Endothelial cell of umbilical vein (primary cell): ENCODE measurements at regions not wholly inside any gene's neighbourhood (a gene's known extent, or its start where the extent isn't known, plus 50 kb on each side); places are given as distances from the start of the nearest gene placed in this dataset.

Experiments
- BruUV-seq: library from RNA; stranded (reverse); fragments of 400-500 nt; replicated peaks from 2 replicates; lab custom pipeline; 2021; lab: Mats Ljungman, UMichigan
- CTCF ChIA-PET: fragments of 300-600, 350-600 bp; sonication (Branson Sonifier 250); formaldehyde crosslinking; loops from one replicate; lab custom pipeline; 2021; ENCODE audit warnings: antibody characterized with exemption, inconsistent platforms; lab: Charles Lee
- POLR2A ChIA-PET: fragments of 300-600, 350-600 bp; sonication (Branson Sonifier 250); formaldehyde crosslinking; loops from one replicate; lab custom pipeline; 2021; ENCODE audit warnings: antibody characterized with exemption, inconsistent platforms; lab: Charles Lee
- DNase-seq: peaks from one replicate; pipeline ENCODE4 v3.0.0-alpha.2; 2011; ENCODE audit warnings: low read depth, low spot score
- FAIRE-seq: peaks from 2 replicates; lab custom pipeline; 2011; peaks lifted over from hg19 to GRCh38; lab: Jason Lieb, UNC
- H2AFZ ChIP-seq: 2 replicates; pipeline ENCODE4 v1.6.0; 2012; ENCODE audit warnings: low read depth, low read length, control low read depth, inconsistent platforms
- H3K27ac ChIP-seq: 2 replicates; pipeline ENCODE4 v1.5.1; 2011; ENCODE audit warnings: low read depth, mild to moderate bottlenecking, control low read depth, low read length, moderate library complexity; ENCODE audit not compliant: insufficient read depth
- H3K27me3 ChIP-seq, 2 experiments: 2 replicates each; pipeline versions ENCODE4 v1.6.0 to v1.6.1; 2011; ENCODE audit warnings: low read length in 2 of 2, mixed read lengths in 1 of 2; ENCODE audit not compliant: control insufficient read depth in 2 of 2, insufficient read depth in 2 of 2
- H3K36me3 ChIP-seq, 2 experiments: 2 replicates in 1 of 2; 3 replicates in 1 of 2; pipeline ENCODE4 v1.5.1; 2011; ENCODE audit warnings: low read length in 2 of 2, mild to moderate bottlenecking in 1 of 2, moderate library complexity in 1 of 2; ENCODE audit not compliant: control insufficient read depth in 2 of 2, insufficient read depth in 2 of 2; ENCODE audit errors: extremely low read depth in 1 of 2
- H3K4me1 ChIP-seq: 3 replicates; pipeline ENCODE4 v1.5.1; 2011; ENCODE audit warnings: mild to moderate bottlenecking, low read length; ENCODE audit not compliant: control insufficient read depth, insufficient read depth; ENCODE audit errors: extremely low read depth
- H3K4me2 ChIP-seq: 2 replicates; pipeline ENCODE4 v1.6.1; 2011; ENCODE audit warnings: low read length, control low read depth, mixed read lengths; ENCODE audit not compliant: insufficient read depth
- H3K4me3 ChIP-seq, 3 experiments: fragments of 200-600 bp in 1 of 3; sonication (generic), shearing (Covaris generic) in 1 of 3; replicated peaks in 1 of 3; 2 replicates each; pipeline ENCODE4 v1.5.1; 2011 to 2016; ENCODE audit warnings: control low read depth in 3 of 3, low read length in 3 of 3, mild to moderate bottlenecking in 2 of 3, inconsistent platforms in 1 of 3, low read depth in 1 of 3, moderate library complexity in 1 of 3; ENCODE audit not compliant: insufficient read depth in 1 of 3
- H3K79me2 ChIP-seq: 2 replicates; pipeline ENCODE4 v1.6.0; 2012; ENCODE audit warnings: low read length, inconsistent platforms; ENCODE audit not compliant: control insufficient read depth, insufficient read depth
- H3K9ac ChIP-seq: replicated peaks from 2 replicates; pipeline ENCODE3; 2011; ENCODE audit warnings: low read length, control low read depth; ENCODE audit not compliant: insufficient read depth; ENCODE audit errors: extremely low read depth
- H3K9me1 ChIP-seq: replicated peaks from 3 replicates; pipeline ENCODE4 v1.6.0; 2011; ENCODE audit warnings: mild to moderate bottlenecking, low read length; ENCODE audit not compliant: control insufficient read depth, insufficient read depth; ENCODE audit errors: extremely low read depth
- H3K9me3 ChIP-seq: replicated peaks from 2 replicates; pipeline ENCODE4 v1.5.1; 2012; ENCODE audit warnings: low read length, inconsistent platforms; ENCODE audit not compliant: control insufficient read depth, insufficient read depth
- H4K20me1 ChIP-seq: replicated peaks from 2 replicates; pipeline ENCODE3; 2011; ENCODE audit warnings: mild to moderate bottlenecking, low read length; ENCODE audit not compliant: control insufficient read depth, insufficient read depth; ENCODE audit errors: extremely low read depth
- CTCF ChIP-seq, 2 donors: IDR thresholded peaks; 1 replicate in 1 of 2; 2 replicates in 1 of 2; pipeline ENCODE4 v1.5.1; 2011; ENCODE audit warnings: low read length in 2 of 2, mild to moderate bottlenecking in 2 of 2, moderate library complexity in 2 of 2, control low read depth in 1 of 2, inconsistent platforms in 1 of 2, low read depth in 1 of 2; ENCODE audit not compliant: insufficient read depth in 1 of 2; ENCODE audit errors: extremely low read depth in 1 of 2
- EZH2 ChIP-seq: IDR thresholded peaks from 2 replicates; pipeline ENCODE4 v1.6.1; 2012; ENCODE audit warnings: borderline replicate concordance, low read depth, mild to moderate bottlenecking, moderate library complexity, low read length, inconsistent platforms; ENCODE audit not compliant: severe bottlenecking
- FOS ChIP-seq: IDR thresholded peaks from 2 replicates; pipeline ENCODE4 v1.6.1; 2011; ENCODE audit warnings: mild to moderate bottlenecking, low read length, moderate library complexity, borderline replicate concordance; ENCODE audit not compliant: insufficient read depth
- GATA2 ChIP-seq: IDR thresholded peaks from 2 replicates; pipeline ENCODE4 v1.7.0; 2011; ENCODE audit warnings: low read depth, mild to moderate bottlenecking, moderate library complexity, mixed read lengths, low read length; ENCODE audit not compliant: insufficient read length, insufficient read depth
- JUN ChIP-seq: IDR thresholded peaks from 2 replicates; pipeline ENCODE4 v1.6.1; 2011; ENCODE audit warnings: borderline replicate concordance, low read depth; ENCODE audit not compliant: insufficient read length, insufficient read depth
- MAX ChIP-seq: IDR thresholded peaks from 2 replicates; pipeline ENCODE4 v1.6.1; 2011; ENCODE audit not compliant: insufficient read depth, insufficient read length
- MYC ChIP-seq: IDR thresholded peaks from one replicate; pipeline ENCODE4 v1.6.1; 2011; ENCODE audit warnings: mild to moderate bottlenecking, low read depth, low read length
- POLR2A ChIP-seq: IDR thresholded peaks from 2 replicates; pipeline ENCODE4 v1.6.1; 2012; ENCODE audit warnings: low read depth, mild to moderate bottlenecking, control low read depth, low read length
- POLR2AphosphoS5 ChIP-seq: IDR thresholded peaks from 2 replicates; pipeline ENCODE4 v1.6.1; 2012; ENCODE audit warnings: low read depth, mild to moderate bottlenecking, control low read depth, low read length, moderate library complexity; ENCODE audit not compliant: insufficient read depth
- dilution Hi-C: fragments of 300-500 bp; cut with MboI; formaldehyde crosslinking; loops from one replicate; pipeline ENCODE4 v1.15.0; 2019; ENCODE audit warnings: low sequenced_read_pairs; ENCODE audit not compliant: extremely low pct_ligation_motif_present
- intact Hi-C: fragments of 100-400 bp; cut with micrococcal nuclease; formaldehyde crosslinking; loops from one replicate; pipeline ENCODE4 v1.10.0; 2022

GRCh38 chr16:18055411-18055916 lies 281.1 kb downstream of the NPIPA8 start:
- TF ChIP-seq EZH2 (no peak), MYC (no peak), MAX (no peak), FOS (no peak), JUN (no peak), POLR2AphosphoS5 (no peak), GATA2 (no peak), CTCF (IDR thresholded peaks at IDR 0.05; ENCODE audit: extremely low read depth in 1 of 2, insufficient read depth in 1 of 2, low read depth in 1 of 2, low read length in 2 of 2) (no peak), POLR2A (no peak)
- Histone ChIP-seq H3K9ac (no peak overlapping the region), H3K4me2 (no peak overlapping the region), H3K27me3 (no peaks in the 10 kb centered on the region), H3K9me3 (peaks cover 7% of the 10 kb centered on the region), H3K36me3 (no peaks in the 10 kb centered on the region), H3K27ac (no peak overlapping the region), H3K4me1 (no peaks in the 10 kb centered on the region), H3K9me1 (no peaks in the 10 kb centered on the region), H3K4me3 (no peak overlapping the region), H3K79me2 (no peaks in the 10 kb centered on the region), H2AFZ (no peak overlapping the region), H4K20me1 (no peaks in the 10 kb centered on the region)
- CTCF ChIA-PET, result no interaction called here
- DNase-seq (no peak), FAIRE-seq (no peak)
- dilution Hi-C loops, result no loop called here
- no TSS peak for BruUV-seq
- intact Hi-C loops, result no loop called here
- POLR2A ChIA-PET, result no interaction called here
